NCI-H2227 (cell line): ENCODE measurements at regions not wholly inside any gene's neighbourhood (a gene's known extent, or its start where the extent isn't known, plus 50 kb on each side); places are given as distances from the start of the nearest gene placed in this dataset.

Source experiments
- DNase-seq: peaks from one replicate; lab custom pipeline; 2025; ENCODE audit not compliant: unreplicated experiment; lab: John Stamatoyannopoulos, UW

- no peak for DNase-seq
Observed at GRCh38 chr13:68064001-68064770, 834.0 kb upstream of the PCDH9 start.

- no peak for DNase-seq
Observed at GRCh38 chr13:68063181-68063580, 833.0 kb upstream of the PCDH9 start.

- no peak for DNase-seq
Observed at GRCh38 chr13:68057836-68058235, 827.7 kb upstream of the PCDH9 start.

GRCh38 chr13:68056816-68057710 lies 826.9 kb upstream of the PCDH9 start:
- no peak for DNase-seq

- DNase-seq, result no peak
Observed at GRCh38 chr13:68051910-68052309, 821.8 kb upstream of the PCDH9 start.

GRCh38 chr13:68050761-68051160 lies 820.6 kb upstream of the PCDH9 start:
- no peak for DNase-seq

- no peak for DNase-seq
Observed at GRCh38 chr13:68048802-68049359, 818.7 kb upstream of the PCDH9 start.

GRCh38 chr13:68047889-68048288 lies 817.8 kb upstream of the PCDH9 start:
- DNase-seq, result no peak

- no peak for DNase-seq
Observed at GRCh38 chr13:68046903-68047302, 816.8 kb upstream of the PCDH9 start.

GRCh38 chr13:68030152-68030809 lies 800.1 kb upstream of the PCDH9 start:
- no peak for DNase-seq

GRCh38 chr13:68028701-68029100 lies 798.6 kb upstream of the PCDH9 start:
- DNase-seq, result no peak

- no peak for DNase-seq
Observed at GRCh38 chr13:68027306-68027705, 797.2 kb upstream of the PCDH9 start.

GRCh38 chr13:68026077-68026476 lies 795.9 kb upstream of the PCDH9 start:
- DNase-seq, result no peak

- no peak for DNase-seq
Observed at GRCh38 chr13:68025604-68026003, 795.5 kb upstream of the PCDH9 start.

GRCh38 chr13:68023838-68024581 lies 793.9 kb upstream of the PCDH9 start:
- DNase-seq, result no peak

- DNase-seq, result no peak
Observed at GRCh38 chr13:68019901-68020300, 789.8 kb upstream of the PCDH9 start.

GRCh38 chr13:68009546-68009945 lies 779.4 kb upstream of the PCDH9 start:
- DNase-seq, result no peak

- no peak for DNase-seq
Observed at GRCh38 chr13:68007576-68007975, 777.4 kb upstream of the PCDH9 start.

GRCh38 chr13:67996101-67996500 lies 766.0 kb upstream of the PCDH9 start:
- DNase-seq, result no peak

- no peak for DNase-seq
Observed at GRCh38 chr13:67990868-67991267, 760.7 kb upstream of the PCDH9 start.

GRCh38 chr13:67986234-67986633 lies 756.1 kb upstream of the PCDH9 start:
- no peak for DNase-seq
